ENCODE measurements at regions not wholly inside any gene's neighbourhood (a gene's known extent, or its start where the extent isn't known, plus 50 kb on each side); places are given as distances from the start of the nearest gene placed in this dataset.

DNA sequence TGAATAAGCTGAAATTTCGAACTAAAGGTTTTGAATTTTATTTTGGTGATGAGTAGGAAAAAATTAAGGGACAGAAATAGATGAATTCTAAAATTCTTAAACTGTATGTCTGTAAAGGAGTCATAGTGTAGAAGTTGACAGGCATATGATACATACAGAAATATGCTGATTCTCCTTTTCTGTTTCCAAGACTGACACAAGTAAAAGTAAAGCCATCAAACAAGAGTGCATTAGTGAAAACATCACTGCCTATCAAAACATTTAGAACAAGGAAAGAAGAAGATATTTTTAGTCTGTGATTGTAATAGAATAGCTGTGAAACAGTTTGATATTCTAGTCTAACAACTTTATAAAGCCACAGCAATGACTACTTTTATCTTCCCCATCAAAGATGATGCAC, 1318.0 kb upstream of the TENM4 start:
- TF ChIP-seq, protein P1, sequence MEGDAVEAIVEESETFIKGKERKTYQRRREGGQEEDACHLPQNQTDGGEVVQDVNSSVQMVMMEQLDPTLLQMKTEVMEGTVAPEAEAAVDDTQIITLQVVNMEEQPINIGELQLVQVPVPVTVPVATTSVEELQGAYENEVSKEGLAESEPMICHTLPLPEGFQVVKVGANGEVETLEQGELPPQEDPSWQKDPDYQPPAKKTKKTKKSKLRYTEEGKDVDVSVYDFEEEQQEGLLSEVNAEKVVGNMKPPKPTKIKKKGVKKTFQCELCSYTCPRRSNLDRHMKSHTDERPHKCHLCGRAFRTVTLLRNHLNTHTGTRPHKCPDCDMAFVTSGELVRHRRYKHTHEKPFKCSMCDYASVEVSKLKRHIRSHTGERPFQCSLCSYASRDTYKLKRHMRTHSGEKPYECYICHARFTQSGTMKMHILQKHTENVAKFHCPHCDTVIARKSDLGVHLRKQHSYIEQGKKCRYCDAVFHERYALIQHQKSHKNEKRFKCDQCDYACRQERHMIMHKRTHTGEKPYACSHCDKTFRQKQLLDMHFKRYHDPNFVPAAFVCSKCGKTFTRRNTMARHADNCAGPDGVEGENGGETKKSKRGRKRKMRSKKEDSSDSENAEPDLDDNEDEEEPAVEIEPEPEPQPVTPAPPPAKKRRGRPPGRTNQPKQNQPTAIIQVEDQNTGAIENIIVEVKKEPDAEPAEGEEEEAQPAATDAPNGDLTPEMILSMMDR (IDR thresholded peaks at IDR 0.05) = no peak
- TF ChIP-seq POLR2A (IDR thresholded peaks at IDR 0.05) = no peak

Measured in Peyer's patch (tissue), 4 donors.